MG63 (cell line): ENCODE measurements at regions not wholly inside any gene's neighbourhood (a gene's known extent, or its start where the extent isn't known, plus 50 kb on each side); places are given as distances from the start of the nearest gene placed in this dataset.
"Not testable (repeated sequence)": the region's sequence is repeated elsewhere in the genome, so short reads cannot be mapped to it uniquely, and the experiment has no call there.

Experiments
- DNase-seq: peaks from one replicate; pipeline ENCODE4 v3.0.0-alpha.2; 2020
- H3K27me3 ChIP-seq: fragments of 250-450 bp; sonication (Bioruptor Pico); 2 replicates; pipeline ENCODE4 v1.5.1; 2020; ENCODE audit warnings: mild to moderate bottlenecking, moderate library complexity
- H3K36me3 ChIP-seq: fragments of 250-450 bp; sonication (Bioruptor Pico); 2 replicates; pipeline ENCODE4 v1.5.1; 2020; ENCODE audit warnings: mild to moderate bottlenecking, moderate library complexity
- H3K4me3 ChIP-seq: fragments of 250-450 bp; sonication (Bioruptor Pico); 2 replicates; pipeline ENCODE4 v1.5.1; 2020; ENCODE audit warnings: mild to moderate bottlenecking, moderate library complexity
- H3K9me3 ChIP-seq: fragments of 250-450 bp; sonication (Bioruptor Pico); 2 replicates; pipeline ENCODE4 v1.5.1; 2020; ENCODE audit warnings: mild to moderate bottlenecking, moderate library complexity

DNA sequence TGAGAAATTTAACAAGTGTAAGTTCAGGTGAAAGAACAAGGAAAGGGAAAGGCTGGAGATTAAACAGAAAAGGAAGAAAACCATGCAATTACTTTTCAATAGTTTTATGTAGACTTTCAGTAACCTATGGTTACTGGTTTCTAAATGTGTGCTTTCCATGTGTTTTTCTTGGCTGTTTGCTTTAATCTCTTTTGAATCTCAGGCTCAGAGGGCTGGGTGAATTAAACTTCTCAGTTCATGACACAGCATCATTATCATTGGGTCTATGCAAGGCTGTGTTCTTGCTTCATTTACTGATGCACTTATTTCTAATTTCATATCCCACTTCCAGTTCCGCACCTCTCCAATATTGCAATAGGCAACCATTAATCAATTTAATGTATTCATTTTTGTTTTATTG lies 266.5 kb upstream of the UGT8 start:
- Histone ChIP-seq H3K9me3 (no peaks in the 10 kb centered on the region), H3K27me3 (no peaks in the 10 kb centered on the region), H3K4me3 (no peak overlapping the region), H3K36me3 (peaks cover 4% of the 10 kb centered on the region; the same call in 1 of the 2 replicates)
- no peak for DNase-seq

DNA sequence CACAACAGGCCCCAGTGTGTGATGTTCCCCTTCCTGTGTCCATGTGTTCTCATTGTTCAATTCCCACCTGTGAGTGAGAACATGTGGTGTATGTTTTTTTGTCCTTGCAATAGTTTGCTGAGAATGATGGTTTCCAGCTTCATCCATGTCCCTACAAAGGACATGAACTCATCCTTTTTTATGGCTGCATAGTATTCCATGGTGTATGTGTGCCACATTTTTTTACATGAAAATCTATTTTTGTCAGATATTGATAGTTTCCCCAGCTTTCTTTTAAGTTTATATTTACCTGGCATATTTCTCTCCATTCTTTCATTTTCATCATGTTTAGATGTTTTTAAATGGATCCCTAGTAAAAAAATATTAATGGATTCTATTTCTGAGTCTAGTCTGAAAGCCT lies 264.2 kb upstream of the UGT8 start:
- DNase-seq: not testable (repeated sequence)

DNA sequence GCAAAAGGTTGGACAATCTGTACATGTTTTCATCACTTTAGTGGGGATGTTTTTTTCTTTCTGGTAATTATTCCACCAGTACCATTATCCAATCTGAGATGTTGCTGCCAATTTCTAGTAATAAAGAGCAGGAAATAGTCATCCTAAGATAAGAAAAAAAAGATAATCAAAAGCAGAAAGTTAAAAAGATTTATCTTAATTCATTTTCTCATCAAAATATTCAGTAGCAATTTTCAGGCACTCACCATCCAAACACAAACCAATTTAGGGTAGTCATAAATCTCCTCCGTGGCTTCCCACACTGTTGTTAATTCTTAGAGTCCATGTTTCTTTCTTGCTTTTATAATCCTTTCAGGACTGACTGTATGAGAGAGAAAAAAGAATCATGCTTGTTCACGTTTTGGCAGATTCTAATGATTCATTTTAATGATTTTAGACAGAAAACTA lies 263.7 kb upstream of the UGT8 start:
- Histone ChIP-seq H3K4me3 (no peak overlapping the region), H3K9me3 (no peaks in the 10 kb centered on the region), H3K36me3 (peaks cover 11% of the 10 kb centered on the region; the same call in 1 of the 2 replicates), H3K27me3 (no peaks in the 10 kb centered on the region)
- DNase-seq: no peak

More for the DNA sequence above, 264.2 kb upstream of the UGT8 start:
- not testable (repeated sequence) for H3K9me3 ChIP-seq, H3K4me3 ChIP-seq, H3K36me3 ChIP-seq, H3K27me3 ChIP-seq

DNA sequence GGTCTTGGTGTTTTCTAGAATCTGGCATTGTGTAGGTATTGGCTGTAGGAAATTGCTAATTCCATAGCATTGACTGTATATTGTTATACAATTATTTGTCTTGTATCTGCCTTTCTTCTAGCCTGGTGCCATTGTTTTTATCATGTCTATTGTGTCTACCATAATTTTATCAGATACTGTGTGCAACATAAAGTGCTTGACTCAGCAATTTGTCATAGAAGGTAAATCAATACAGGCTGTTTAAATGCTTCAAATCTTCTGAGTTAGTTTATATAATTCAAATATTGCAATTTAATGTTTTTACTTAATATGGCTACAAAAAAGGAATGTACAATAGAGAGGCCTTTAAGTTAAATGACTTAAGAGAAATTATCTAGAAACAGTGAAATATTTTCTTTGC lies 263.3 kb upstream of the UGT8 start:
- DNase-seq: no peak
- H3K36me3 ChIP-seq: peaks cover 11% of the 10 kb centered on the region; the same call in 1 of the 2 replicates
- H3K27me3 ChIP-seq: no peaks in the 10 kb centered on the region
- no peaks in the 10 kb centered on the region for H3K9me3 ChIP-seq
- H3K4me3 ChIP-seq: no peak overlapping the region

DNA sequence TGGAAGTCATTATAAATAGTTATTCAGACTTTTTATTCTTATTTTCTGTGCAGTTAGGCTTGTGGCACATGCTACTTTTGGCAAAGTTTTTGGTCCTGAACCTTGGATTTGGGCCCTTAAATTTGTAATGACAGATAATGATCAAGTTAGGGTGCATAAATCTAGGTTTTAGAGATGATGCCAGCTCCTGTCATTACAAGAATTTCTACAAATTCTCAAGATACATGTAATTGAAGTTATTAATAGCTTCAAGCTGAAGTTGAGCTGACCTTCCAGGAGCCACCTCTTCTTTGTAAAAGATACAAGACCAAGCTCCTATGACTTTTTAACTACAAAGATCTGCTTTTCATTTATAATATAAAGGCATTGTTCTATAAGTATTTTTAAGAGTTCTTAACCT lies 255.6 kb upstream of the UGT8 start:
- no peak for DNase-seq
- Histone ChIP-seq H3K27me3 (no peaks in the 10 kb centered on the region), H3K9me3 (no peaks in the 10 kb centered on the region), H3K36me3 (peaks cover 5% of the 10 kb centered on the region; the same call in 1 of the 2 replicates), H3K4me3 (no peak overlapping the region)

DNA sequence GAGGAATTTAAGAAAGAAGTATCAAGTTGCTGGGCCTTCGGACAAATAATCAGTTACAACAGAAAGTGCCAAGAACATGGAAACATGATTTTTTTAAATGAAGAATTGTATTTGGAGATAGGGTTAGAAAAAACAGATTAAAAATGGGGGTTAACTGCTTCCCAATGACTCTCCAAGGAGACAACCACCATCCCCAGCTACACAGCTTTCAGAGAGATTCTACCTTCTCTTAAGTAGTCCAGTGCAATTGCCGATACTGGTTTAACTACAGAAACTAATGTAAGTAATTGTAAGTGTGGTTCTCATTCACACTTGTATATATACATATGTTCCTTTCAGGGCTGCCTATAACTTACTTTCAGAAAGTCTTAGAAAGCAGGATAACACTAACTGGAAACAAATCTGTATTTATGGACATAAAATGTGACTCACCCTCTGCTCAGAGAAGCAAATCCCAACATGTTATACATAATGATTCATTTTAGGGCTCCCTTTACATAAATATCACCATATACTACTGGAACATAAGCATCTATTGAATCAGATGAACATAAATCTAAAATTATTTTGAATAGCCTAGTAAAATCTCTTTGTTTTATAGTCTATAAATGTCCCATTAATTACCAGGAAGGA lies 248.9 kb upstream of the UGT8 start:
- H3K27me3 ChIP-seq: no peaks in the 10 kb centered on the region
- DNase-seq: no peak
- peaks cover 8% of the 10 kb centered on the region for H3K36me3 ChIP-seq
- no peak overlapping the region for H3K4me3 ChIP-seq
- H3K9me3 ChIP-seq: peaks cover 3% of the 10 kb centered on the region; the same call in 1 of the 2 replicates

DNA sequence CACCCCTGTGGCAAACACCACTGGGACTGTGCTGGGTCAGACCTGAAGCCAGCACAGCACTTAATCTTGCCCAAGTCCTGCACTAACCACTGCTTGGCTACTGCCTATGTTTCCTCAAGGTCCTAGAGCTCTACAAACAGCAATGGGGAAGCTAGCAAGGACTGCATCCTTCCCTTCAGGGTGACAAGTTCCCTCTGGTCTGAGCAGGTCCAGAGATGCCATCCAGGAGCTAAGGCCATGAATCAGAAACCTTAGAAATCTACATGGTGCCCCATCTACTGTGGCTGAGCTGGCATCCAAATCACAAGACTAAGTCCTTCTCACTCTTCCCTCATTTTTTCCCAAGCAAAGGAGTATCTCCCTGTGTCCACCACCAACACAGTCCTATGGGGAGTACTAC lies 239.7 kb upstream of the UGT8 start:
- no peak overlapping the region for H3K4me3 ChIP-seq
- no peak for DNase-seq

DNA sequence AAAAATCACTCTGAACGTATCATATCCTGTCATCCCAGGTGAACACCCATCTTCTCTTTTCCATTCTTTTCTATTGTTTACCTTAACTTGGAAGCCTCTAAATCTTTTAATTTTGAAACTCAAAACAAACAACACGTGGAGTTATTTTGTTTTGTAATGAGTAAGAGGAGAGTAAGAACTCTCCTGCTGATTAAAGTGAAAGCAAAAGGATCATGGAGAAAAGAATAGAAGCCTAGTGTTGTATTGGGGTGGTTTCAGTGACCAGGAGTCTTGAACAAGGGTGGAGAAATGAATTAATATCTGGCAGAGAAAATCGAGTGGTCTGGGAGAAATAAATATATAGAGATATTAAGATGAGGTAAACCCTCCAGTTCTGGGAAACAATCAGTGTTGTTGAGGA lies 237.4 kb upstream of the UGT8 start:
- H3K27me3 ChIP-seq: no peaks in the 10 kb centered on the region
- peak overlapping the region; percentile 21 for H3K4me3 ChIP-seq
- no peak for DNase-seq

More for the DNA sequence above, 239.7 kb upstream of the UGT8 start:
- H3K36me3 ChIP-seq: no peaks in the 10 kb centered on the region; the same call in 1 of the 2 replicates
- no peaks in the 10 kb centered on the region for H3K9me3 ChIP-seq
- no peaks in the 10 kb centered on the region for H3K27me3 ChIP-seq

DNA sequence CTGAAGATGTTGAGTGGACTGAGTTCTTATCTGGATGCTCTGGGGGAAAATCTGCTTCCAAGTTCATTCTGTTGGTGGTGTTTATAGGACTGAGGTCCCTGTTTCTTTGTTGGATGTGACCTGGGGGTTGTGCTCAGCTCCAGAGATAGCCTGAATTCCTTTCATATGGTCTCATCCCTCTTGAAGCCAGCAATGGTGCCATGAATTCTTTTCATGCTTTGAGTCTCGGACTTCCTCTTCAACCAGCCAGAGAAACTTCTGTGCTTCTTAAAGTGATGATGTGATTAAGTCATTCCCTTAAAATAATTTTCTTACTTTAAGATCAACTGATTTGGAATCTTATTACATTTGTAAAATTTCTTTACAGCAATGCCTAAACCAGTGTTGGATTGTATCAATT lies 233.8 kb upstream of the UGT8 start:
- H3K27me3 ChIP-seq: no peaks in the 10 kb centered on the region
- no peaks in the 10 kb centered on the region for H3K9me3 ChIP-seq
- DNase-seq: peak; percentile 54
- H3K36me3 ChIP-seq: no peaks in the 10 kb centered on the region
- peak overlapping the region; percentile 20 for H3K4me3 ChIP-seq

More for the DNA sequence above, 237.4 kb upstream of the UGT8 start:
- Histone ChIP-seq H3K9me3 (no peaks in the 10 kb centered on the region), H3K36me3 (no peaks in the 10 kb centered on the region; the same call in 1 of the 2 replicates)

DNA sequence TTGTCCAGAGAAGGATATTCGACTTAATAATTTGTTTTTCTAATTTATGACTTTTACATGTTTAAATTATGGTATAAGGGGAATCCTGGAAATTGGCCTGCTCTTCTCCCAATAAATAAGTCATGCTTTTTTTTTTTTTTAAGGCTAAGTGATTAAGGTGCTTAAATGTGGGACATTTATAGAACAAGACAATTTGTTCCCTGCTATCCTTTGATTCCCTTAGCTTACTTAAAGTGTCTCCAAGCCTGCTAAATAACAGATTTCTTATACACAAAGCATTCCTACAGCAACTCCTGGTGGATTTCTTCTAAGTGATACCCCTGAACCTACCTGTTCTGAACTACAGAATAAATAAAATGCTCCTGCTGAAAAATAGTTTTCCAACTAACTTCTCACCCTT lies 233.0 kb upstream of the UGT8 start:
- Histone ChIP-seq H3K9me3 (no peaks in the 10 kb centered on the region), H3K27me3 (no peaks in the 10 kb centered on the region), H3K36me3 (no peaks in the 10 kb centered on the region), H3K4me3 (no peak overlapping the region)
- no peak for DNase-seq

DNA sequence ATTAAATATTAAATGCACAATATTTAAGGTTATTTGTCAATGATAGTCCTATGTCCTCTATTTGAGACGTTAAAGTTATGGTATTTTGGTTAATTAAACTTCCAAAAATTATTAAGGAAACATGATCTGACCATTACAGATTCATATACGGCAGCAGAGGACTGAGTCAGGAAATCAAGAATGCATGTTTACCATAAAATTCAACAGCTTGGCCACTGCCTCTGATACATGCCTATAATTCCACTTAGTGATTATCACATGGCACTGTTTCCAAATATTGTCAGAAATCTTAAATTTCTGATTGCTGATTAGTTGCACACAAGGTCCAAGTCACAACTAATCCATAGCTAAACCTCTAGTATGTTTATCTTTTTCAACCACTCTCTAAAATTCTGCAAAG lies 232.2 kb upstream of the UGT8 start:
- no peaks in the 10 kb centered on the region for H3K36me3 ChIP-seq
- no peak overlapping the region for H3K4me3 ChIP-seq
- H3K27me3 ChIP-seq: no peaks in the 10 kb centered on the region
- H3K9me3 ChIP-seq: no peaks in the 10 kb centered on the region
- no peak for DNase-seq

DNA sequence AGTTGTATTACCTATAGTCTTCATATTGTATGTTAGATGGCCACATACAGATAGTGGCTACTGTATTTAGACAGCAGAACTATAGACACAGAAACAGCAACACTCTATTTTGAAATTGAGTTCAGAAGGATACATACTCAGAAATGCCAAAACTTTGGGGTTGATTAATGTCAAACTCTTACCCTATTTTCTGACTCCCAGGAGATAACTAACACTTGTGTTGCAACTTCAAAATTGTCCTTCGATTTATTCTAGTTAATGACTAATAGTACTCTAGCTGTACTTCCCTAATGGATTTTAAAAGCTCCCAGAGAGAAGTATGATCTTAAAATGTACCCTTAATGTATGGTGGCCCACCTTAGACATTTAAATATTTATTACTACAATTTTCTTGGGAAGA lies 229.9 kb upstream of the UGT8 start:
- Histone ChIP-seq H3K36me3 (no peaks in the 10 kb centered on the region), H3K4me3 (no peak overlapping the region), H3K27me3 (no peaks in the 10 kb centered on the region), H3K9me3 (0 out of 2 replicates have a peak, but pooled peaks cover 1% of the 10 kb centered on the region)
- no peak for DNase-seq

DNA sequence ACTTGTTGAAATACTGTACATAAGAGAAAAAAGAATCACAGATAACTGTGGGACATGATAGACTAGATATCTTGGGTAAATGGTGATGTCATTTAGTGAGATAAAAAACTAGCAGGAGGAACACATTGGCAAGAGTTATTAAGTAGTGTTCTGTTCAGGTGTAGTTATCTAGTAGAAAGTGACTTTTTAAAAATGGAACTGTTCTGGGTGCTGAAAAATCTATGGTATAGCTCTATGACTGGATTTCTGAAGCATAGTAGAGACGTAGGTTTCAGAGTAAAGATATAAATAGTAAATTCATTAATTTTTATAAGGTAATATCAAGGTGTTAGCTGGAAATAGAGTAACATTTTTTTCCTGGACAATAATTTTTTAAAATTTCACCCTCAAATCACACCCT lies 225.1 kb upstream of the UGT8 start:
- Histone ChIP-seq H3K9me3 (0 out of 2 replicates have a peak, but pooled peaks cover 1% of the 10 kb centered on the region), H3K4me3 (no peak overlapping the region), H3K36me3 (no peaks in the 10 kb centered on the region), H3K27me3 (no peaks in the 10 kb centered on the region)
- DNase-seq: no peak

DNA sequence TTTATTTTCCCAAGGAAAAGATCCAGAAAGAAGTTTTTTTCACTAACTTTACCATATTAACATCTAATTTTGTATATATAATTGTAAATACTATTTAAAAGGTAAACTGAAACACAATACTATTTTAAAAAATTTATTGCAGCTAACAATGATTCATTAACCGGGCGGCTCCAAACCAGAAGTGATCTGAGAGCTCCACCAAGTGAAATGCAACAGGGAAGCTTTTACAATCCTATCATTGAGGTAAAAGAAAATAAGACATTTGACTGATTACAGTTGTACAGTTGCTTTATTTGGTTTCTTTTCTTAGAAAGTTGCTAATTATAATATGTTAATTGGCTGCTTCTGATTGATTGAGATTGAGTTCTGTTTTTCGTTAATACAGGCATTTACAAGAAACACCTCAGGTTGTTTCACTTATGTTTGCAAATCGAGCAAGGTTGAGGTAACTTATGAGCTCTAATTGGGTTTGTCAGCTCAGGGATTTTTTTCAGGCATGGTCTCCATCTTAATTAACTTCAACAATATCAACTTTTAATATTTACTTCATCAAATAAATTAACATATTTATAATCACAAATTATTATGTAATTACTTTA lies 220.2 kb upstream of the UGT8 start:
- Histone ChIP-seq H3K4me3 (no peak overlapping the region), H3K27me3 (no peaks in the 10 kb centered on the region), H3K9me3 (0 out of 2 replicates have a peak, but pooled peaks cover under 1% of the 10 kb centered on the region), H3K36me3 (no peaks in the 10 kb centered on the region)
- peak; percentile 18 for DNase-seq

DNA sequence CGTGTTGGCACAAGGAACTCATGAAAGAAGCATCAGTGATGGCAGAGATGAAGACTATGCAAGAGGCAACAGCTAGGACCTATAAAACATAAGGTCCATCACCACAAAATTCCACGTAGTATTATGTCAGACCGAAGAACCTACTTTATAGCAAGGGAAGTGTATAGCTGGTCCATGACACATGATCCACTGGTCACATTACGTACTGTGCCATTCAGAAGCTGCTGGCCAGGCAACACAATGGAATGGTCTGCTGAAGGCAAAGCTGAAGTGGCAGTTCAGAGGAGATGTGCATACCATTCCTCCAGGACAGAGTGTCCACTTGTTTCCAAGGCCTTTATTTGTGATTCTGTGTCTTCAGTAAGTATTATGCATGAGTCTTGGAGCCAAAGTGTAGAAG lies 215.5 kb upstream of the UGT8 start:
- Histone ChIP-seq H3K36me3 (no peaks in the 10 kb centered on the region), H3K9me3 (no peaks in the 10 kb centered on the region), H3K27me3 (no peaks in the 10 kb centered on the region), H3K4me3 (no peak overlapping the region)
- no peak for DNase-seq

DNA sequence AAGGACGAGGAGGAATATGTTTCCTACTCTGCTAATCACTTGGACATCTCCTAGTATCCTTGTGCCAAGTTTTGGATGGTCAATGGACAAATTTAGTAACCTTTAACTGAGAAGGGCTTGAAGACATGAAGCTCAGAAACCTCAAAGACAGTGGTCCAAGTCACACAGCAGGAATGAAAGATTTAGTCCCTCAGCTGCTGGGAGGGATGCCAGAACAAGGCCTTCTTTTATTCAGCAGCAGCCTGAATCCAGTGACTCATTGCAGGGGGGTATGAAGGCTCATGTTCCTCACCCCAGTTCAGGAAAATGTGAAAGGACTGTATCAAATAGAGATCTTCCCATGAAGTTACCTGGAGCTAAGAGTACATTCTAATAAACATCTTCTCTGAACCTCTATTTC lies 214.9 kb upstream of the UGT8 start:
- Histone ChIP-seq H3K9me3 (no peaks in the 10 kb centered on the region), H3K27me3 (no peaks in the 10 kb centered on the region), H3K36me3 (no peaks in the 10 kb centered on the region), H3K4me3 (no peak overlapping the region)
- DNase-seq: peak; percentile 80

DNA sequence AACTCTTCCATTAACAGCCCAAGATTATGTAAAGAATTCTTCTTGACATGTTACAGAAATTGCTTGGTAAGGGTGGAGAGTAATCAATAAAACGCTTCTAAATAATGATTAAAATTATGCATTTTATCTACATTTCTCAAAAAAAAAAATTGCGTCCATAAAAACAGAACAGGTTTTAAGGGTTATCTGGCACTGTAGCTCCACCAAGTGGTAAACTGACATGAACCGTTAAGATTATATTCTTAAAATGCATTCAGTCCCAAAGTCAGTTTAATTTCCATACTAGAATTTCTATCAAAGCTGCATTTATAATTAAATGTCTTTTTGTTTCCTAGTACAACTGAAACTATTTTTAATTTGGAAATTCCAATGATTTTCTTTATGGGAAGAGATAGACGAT lies 214.0 kb upstream of the UGT8 start:
- no peaks in the 10 kb centered on the region for H3K9me3 ChIP-seq
- no peaks in the 10 kb centered on the region for H3K36me3 ChIP-seq
- no peak for DNase-seq
- no peak overlapping the region for H3K4me3 ChIP-seq
- H3K27me3 ChIP-seq: no peaks in the 10 kb centered on the region
